ENCODE measurements at regions not wholly inside any gene's neighbourhood (a gene's known extent, or its start where the extent isn't known, plus 50 kb on each side); places are given as distances from the start of the nearest gene placed in this dataset.

GRCh38 chr10:107848726-107849360 is 684.3 kb upstream of the SORCS1 start:
- Histone ChIP-seq H3K9me2 (ENCODE audit: insufficient read depth) (0 out of 2 replicates have a peak, but pooled peaks cover 2% of the 10 kb centered on the region), H3K4me3 (no peak overlapping the region), H3K79me2 (replicated peaks; ENCODE audit: insufficient read depth) (no peaks in the 10 kb centered on the region), H3K27ac (ENCODE audit: low read depth) (no peak overlapping the region), H3K36me3 (ENCODE audit: insufficient read depth) (no peaks in the 10 kb centered on the region), H3K27me3 (ENCODE audit: insufficient read depth) (no peaks in the 10 kb centered on the region), H3K4me1 (ENCODE audit: insufficient read depth) (no peaks in the 10 kb centered on the region), H3K4me2 (no peak overlapping the region), H2AFZ (no peak overlapping the region), H4K20me1 (replicated peaks; ENCODE audit: insufficient read depth) (no peaks in the 10 kb centered on the region), H3F3A (replicated peaks; ENCODE audit: low read depth) (no peaks in the 10 kb centered on the region)
- TF ChIP-seq ZNF331 (CRISPR knock-in tag; IDR thresholded peaks at IDR 0.05; ENCODE audit: low read depth) (no peak), JUNB (IDR thresholded peaks at IDR 0.05; ENCODE audit: unreplicated experiment) (no peak), CTCF (conservative IDR thresholded peaks at IDR 0.05; ENCODE audit: low read depth in 2 of 2) (no peak), ZNF114 (CRISPR knock-in tag; IDR thresholded peaks at IDR 0.05) (no peak), EZH2 (IDR thresholded peaks at IDR 0.05; ENCODE audit: low read depth, unreplicated experiment) (no peak), EZH2phosphoT487 (IDR thresholded peaks at IDR 0.05; ENCODE audit: unreplicated experiment) (no peak), POLR2AphosphoS5 (IDR thresholded peaks at IDR 0.05; ENCODE audit: low read depth) (no peak), CREB1 (CRISPR knock-in tag; IDR thresholded peaks at IDR 0.05; ENCODE audit: low read depth) (no peak), NANOG (IDR thresholded peaks at IDR 0.05; ENCODE audit: borderline replicate concordance) (no peak), STAT1 (IDR thresholded peaks at IDR 0.05; ENCODE audit: unreplicated experiment) (no peak)
- TF ChIP-seq, protein P1, sequence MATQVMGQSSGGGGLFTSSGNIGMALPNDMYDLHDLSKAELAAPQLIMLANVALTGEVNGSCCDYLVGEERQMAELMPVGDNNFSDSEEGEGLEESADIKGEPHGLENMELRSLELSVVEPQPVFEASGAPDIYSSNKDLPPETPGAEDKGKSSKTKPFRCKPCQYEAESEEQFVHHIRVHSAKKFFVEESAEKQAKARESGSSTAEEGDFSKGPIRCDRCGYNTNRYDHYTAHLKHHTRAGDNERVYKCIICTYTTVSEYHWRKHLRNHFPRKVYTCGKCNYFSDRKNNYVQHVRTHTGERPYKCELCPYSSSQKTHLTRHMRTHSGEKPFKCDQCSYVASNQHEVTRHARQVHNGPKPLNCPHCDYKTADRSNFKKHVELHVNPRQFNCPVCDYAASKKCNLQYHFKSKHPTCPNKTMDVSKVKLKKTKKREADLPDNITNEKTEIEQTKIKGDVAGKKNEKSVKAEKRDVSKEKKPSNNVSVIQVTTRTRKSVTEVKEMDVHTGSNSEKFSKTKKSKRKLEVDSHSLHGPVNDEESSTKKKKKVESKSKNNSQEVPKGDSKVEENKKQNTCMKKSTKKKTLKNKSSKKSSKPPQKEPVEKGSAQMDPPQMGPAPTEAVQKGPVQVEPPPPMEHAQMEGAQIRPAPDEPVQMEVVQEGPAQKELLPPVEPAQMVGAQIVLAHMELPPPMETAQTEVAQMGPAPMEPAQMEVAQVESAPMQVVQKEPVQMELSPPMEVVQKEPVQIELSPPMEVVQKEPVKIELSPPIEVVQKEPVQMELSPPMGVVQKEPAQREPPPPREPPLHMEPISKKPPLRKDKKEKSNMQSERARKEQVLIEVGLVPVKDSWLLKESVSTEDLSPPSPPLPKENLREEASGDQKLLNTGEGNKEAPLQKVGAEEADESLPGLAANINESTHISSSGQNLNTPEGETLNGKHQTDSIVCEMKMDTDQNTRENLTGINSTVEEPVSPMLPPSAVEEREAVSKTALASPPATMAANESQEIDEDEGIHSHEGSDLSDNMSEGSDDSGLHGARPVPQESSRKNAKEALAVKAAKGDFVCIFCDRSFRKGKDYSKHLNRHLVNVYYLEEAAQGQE (IDR thresholded peaks at IDR 0.05; ENCODE audit: unreplicated experiment), result no peak
- TF ChIP-seq, protein P2, sequence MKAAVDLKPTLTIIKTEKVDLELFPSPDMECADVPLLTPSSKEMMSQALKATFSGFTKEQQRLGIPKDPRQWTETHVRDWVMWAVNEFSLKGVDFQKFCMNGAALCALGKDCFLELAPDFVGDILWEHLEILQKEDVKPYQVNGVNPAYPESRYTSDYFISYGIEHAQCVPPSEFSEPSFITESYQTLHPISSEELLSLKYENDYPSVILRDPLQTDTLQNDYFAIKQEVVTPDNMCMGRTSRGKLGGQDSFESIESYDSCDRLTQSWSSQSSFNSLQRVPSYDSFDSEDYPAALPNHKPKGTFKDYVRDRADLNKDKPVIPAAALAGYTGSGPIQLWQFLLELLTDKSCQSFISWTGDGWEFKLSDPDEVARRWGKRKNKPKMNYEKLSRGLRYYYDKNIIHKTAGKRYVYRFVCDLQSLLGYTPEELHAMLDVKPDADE (IDR thresholded peaks at IDR 0.05), result no peak
- TF ChIP-seq, protein P3, sequence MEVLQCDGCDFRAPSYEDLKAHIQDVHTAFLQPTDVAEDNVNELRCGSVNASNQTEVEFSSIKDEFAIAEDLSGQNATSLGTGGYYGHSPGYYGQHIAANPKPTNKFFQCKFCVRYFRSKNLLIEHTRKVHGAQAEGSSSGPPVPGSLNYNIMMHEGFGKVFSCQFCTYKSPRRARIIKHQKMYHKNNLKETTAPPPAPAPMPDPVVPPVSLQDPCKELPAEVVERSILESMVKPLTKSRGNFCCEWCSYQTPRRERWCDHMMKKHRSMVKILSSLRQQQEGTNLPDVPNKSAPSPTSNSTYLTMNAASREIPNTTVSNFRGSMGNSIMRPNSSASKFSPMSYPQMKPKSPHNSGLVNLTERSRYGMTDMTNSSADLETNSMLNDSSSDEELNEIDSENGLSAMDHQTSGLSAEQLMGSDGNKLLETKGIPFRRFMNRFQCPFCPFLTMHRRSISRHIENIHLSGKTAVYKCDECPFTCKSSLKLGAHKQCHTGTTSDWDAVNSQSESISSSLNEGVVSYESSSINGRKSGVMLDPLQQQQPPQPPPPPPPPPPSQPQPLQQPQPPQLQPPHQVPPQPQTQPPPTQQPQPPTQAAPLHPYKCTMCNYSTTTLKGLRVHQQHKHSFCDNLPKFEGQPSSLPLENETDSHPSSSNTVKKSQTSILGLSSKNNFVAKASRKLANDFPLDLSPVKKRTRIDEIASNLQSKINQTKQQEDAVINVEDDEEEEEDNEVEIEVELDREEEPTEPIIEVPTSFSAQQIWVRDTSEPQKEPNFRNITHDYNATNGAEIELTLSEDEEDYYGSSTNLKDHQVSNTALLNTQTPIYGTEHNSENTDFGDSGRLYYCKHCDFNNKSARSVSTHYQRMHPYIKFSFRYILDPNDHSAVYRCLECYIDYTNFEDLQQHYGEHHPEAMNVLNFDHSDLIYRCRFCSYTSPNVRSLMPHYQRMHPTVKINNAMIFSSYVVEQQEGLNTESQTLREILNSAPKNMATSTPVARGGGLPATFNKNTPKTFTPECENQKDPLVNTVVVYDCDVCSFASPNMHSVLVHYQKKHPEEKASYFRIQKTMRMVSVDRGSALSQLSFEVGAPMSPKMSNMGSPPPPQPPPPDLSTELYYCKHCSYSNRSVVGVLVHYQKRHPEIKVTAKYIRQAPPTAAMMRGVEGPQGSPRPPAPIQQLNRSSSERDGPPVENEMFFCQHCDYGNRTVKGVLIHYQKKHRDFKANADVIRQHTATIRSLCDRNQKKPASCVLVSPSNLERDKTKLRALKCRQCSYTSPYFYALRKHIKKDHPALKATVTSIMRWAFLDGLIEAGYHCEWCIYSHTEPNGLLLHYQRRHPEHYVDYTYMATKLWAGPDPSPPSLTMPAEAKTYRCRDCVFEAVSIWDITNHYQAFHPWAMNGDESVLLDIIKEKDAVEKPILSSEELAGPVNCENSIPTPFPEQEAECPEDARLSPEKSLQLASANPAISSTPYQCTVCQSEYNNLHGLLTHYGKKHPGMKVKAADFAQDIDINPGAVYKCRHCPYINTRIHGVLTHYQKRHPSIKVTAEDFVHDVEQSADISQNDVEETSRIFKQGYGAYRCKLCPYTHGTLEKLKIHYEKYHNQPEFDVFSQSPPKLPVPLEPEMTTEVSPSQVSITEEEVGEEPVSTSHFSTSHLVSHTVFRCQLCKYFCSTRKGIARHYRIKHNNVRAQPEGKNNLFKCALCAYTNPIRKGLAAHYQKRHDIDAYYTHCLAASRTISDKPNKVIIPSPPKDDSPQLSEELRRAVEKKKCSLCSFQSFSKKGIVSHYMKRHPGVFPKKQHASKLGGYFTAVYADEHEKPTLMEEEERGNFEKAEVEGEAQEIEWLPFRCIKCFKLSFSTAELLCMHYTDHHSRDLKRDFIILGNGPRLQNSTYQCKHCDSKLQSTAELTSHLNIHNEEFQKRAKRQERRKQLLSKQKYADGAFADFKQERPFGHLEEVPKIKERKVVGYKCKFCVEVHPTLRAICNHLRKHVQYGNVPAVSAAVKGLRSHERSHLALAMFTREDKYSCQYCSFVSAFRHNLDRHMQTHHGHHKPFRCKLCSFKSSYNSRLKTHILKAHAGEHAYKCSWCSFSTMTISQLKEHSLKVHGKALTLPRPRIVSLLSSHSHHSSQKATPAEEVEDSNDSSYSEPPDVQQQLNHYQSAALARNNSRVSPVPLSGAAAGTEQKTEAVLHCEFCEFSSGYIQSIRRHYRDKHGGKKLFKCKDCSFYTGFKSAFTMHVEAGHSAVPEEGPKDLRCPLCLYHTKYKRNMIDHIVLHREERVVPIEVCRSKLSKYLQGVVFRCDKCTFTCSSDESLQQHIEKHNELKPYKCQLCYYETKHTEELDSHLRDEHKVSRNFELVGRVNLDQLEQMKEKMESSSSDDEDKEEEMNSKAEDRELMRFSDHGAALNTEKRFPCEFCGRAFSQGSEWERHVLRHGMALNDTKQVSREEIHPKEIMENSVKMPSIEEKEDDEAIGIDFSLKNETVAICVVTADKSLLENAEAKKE (CRISPR knock-in tag; IDR thresholded peaks at IDR 0.05), result no peak
- Mint-ChIP-seq H3K9me3 (peaks cover 5% of the 10 kb centered on the region; the same call in 2 of the 3 replicates), H3K27me3 (ENCODE audit: insufficient read depth, low read depth, poor library complexity) (no peaks in the 10 kb centered on the region), H3K4me1 (peaks cover 4% of the 10 kb centered on the region), H3K27ac (no peak overlapping the region), H3K4me3 (no peak overlapping the region), H3K36me3 (ENCODE audit: low read depth) (peaks cover 5% of the 10 kb centered on the region; the same call in 2 of the 3 replicates)
- ATAC-seq, result no peak
- no peak for DNase-seq (ENCODE audit: low spot score)

All from GM23338 (cell line).